H9 (cell line): ENCODE measurements at regions not wholly inside any gene's neighbourhood (a gene's known extent, or its start where the extent isn't known, plus 50 kb on each side); places are given as distances from the start of the nearest gene placed in this dataset.
"Not testable (repeated sequence)": the region's sequence is repeated elsewhere in the genome, so short reads cannot be mapped to it uniquely, and the experiment has no call there.

Experiments used
- DNase-seq: peaks from one replicate; pipeline ENCODE4 v3.0.0-alpha.2; 2017
- H2AFZ ChIP-seq: one replicate; pipeline ENCODE4 v1.6.1; 2013; ENCODE audit warnings: mild to moderate bottlenecking, low read length, control low read depth, moderate library complexity
- H2AK5ac ChIP-seq: 2 replicates; pipeline ENCODE4 v1.6.1; 2013; ENCODE audit warnings: low read length, control low read depth, mixed read lengths; ENCODE audit not compliant: insufficient read length
- H2BK120ac ChIP-seq: one replicate; pipeline ENCODE4 v1.6.1; 2013; ENCODE audit warnings: low read depth, mild to moderate bottlenecking, low read length, control low read depth, inconsistent platforms; ENCODE audit not compliant: poor library complexity, severe bottlenecking
- H2BK12ac ChIP-seq: 2 replicates; pipeline ENCODE4 v1.6.1; 2013; ENCODE audit warnings: low read length, control low read depth, mixed read lengths, low read depth; ENCODE audit not compliant: insufficient read length
- H2BK15ac ChIP-seq: 2 replicates; pipeline ENCODE4 v1.6.1; 2013; ENCODE audit warnings: low read depth, low read length, control low read depth
- H2BK20ac ChIP-seq: one replicate; pipeline ENCODE4 v1.6.1; 2013; ENCODE audit warnings: low read depth, mild to moderate bottlenecking, low read length, control low read depth, inconsistent platforms; ENCODE audit not compliant: poor library complexity, severe bottlenecking
- H2BK5ac ChIP-seq: 2 replicates; pipeline ENCODE4 v1.6.1; 2013; ENCODE audit warnings: low read length, control low read depth, mixed read lengths; ENCODE audit not compliant: insufficient read length
- H3K14ac ChIP-seq: 2 replicates; pipeline ENCODE4 v1.6.1; 2013; ENCODE audit warnings: low read length, control low read depth; ENCODE audit not compliant: insufficient read depth
- H3K18ac ChIP-seq: 2 replicates; pipeline ENCODE4 v1.6.1; 2013; ENCODE audit warnings: low read depth, mild to moderate bottlenecking, mixed read lengths, low read length, control low read depth; ENCODE audit not compliant: insufficient read length
- H3K23ac ChIP-seq: 2 replicates; pipeline ENCODE4 v1.6.1; 2013; ENCODE audit warnings: low read length, control low read depth, mixed read lengths, low read depth; ENCODE audit not compliant: insufficient read length
- H3K23me2 ChIP-seq: 2 replicates; pipeline ENCODE4 v1.6.1; 2013; ENCODE audit warnings: low read depth, mild to moderate bottlenecking, mixed read lengths, low read length, control low read depth; ENCODE audit not compliant: insufficient read length, poor library complexity, severe bottlenecking
- H3K27ac ChIP-seq: 2 replicates; pipeline ENCODE4 v1.5.1; 2013; ENCODE audit warnings: low read length, control low read depth, mixed read lengths, low read depth; ENCODE audit not compliant: insufficient read length
- H3K27me3 ChIP-seq: 2 replicates; pipeline ENCODE4 v1.6.1; 2013; ENCODE audit warnings: low read length, control low read depth, inconsistent platforms; ENCODE audit not compliant: insufficient read depth
- H3K4ac ChIP-seq: 2 replicates; pipeline ENCODE4 v1.6.1; 2013; ENCODE audit warnings: low read depth, mild to moderate bottlenecking, control low read depth, inconsistent platforms, low read length, moderate library complexity
- H3K4me1 ChIP-seq: 2 replicates; pipeline ENCODE4 v1.6.1; 2013; ENCODE audit warnings: low read length, control low read depth, inconsistent platforms; ENCODE audit not compliant: insufficient read depth
- H3K4me2 ChIP-seq: 2 replicates; pipeline ENCODE4 v1.6.1; 2013; ENCODE audit warnings: low read length, control low read depth, mixed read lengths; ENCODE audit not compliant: insufficient read length, insufficient read depth
- H3K56ac ChIP-seq: 2 replicates; pipeline ENCODE4 v1.6.1; 2013; ENCODE audit warnings: low read depth, mild to moderate bottlenecking, mixed read lengths, low read length, control low read depth; ENCODE audit not compliant: insufficient read length
- H3K79me1 ChIP-seq: 2 replicates; pipeline ENCODE4 v1.6.1; 2013; ENCODE audit warnings: low read depth, mild to moderate bottlenecking, moderate library complexity, low read length, control low read depth, inconsistent platforms; ENCODE audit not compliant: insufficient read depth, poor library complexity, severe bottlenecking
- H3K79me2 ChIP-seq: 2 replicates; pipeline ENCODE4 v1.6.1; 2013; ENCODE audit warnings: low read length, control low read depth, inconsistent platforms; ENCODE audit not compliant: insufficient read depth
- H3K9ac ChIP-seq: 2 replicates; pipeline ENCODE4 v1.6.1; 2013; ENCODE audit warnings: low read length, control low read depth, mixed read lengths; ENCODE audit not compliant: insufficient read length; ENCODE audit errors: extremely low read depth
- H3K9me3 ChIP-seq: one replicate; pipeline ENCODE4 v1.6.1; 2013; ENCODE audit warnings: low read depth, low read length, inconsistent platforms; ENCODE audit not compliant: control insufficient read depth
- H3T11ph ChIP-seq: one replicate; pipeline ENCODE4 v1.6.1; 2013; ENCODE audit warnings: mild to moderate bottlenecking, low read length, control low read depth, inconsistent platforms
- H4K20me1 ChIP-seq: one replicate; pipeline ENCODE4 v1.6.1; 2013; ENCODE audit not compliant: control insufficient read depth, insufficient read length, insufficient read depth
- H4K5ac ChIP-seq: 2 replicates; pipeline ENCODE4 v1.6.1; 2013; ENCODE audit warnings: low read depth, mild to moderate bottlenecking, mixed read lengths, low read length, control low read depth; ENCODE audit not compliant: insufficient read length
- H4K8ac ChIP-seq: replicated peaks from 2 replicates; pipeline ENCODE4 v1.6.1; 2013; ENCODE audit warnings: low read length, control low read depth, mixed read lengths, low read depth; ENCODE audit not compliant: insufficient read length
- H4K91ac ChIP-seq: 2 replicates; pipeline ENCODE4 v1.6.1; 2013; ENCODE audit warnings: low read depth, mild to moderate bottlenecking, moderate library complexity, mixed read lengths, low read length, control low read depth; ENCODE audit not compliant: insufficient read length
- H3K27ac Mint-ChIP-seq, 3 experiments: 2 replicates in 2 of 3; 3 replicates in 1 of 3; pipeline ENCODE4 v1.8.0; 2020 to 2021; ENCODE audit warnings: mixed read lengths in 3 of 3, mild to moderate bottlenecking in 1 of 3, moderate library complexity in 1 of 3
- H3K27me3 Mint-ChIP-seq: 2 replicates; pipeline ENCODE4 v1.8.0; 2021; ENCODE audit warnings: low read depth, mild to moderate bottlenecking, moderate library complexity, mixed read lengths
- H3K36me3 Mint-ChIP-seq, 3 experiments: 2 replicates in 2 of 3; 3 replicates in 1 of 3; pipeline ENCODE4 v1.8.0; 2020 to 2021; ENCODE audit warnings: low read depth in 3 of 3, mixed read lengths in 3 of 3; ENCODE audit not compliant: insufficient read depth in 1 of 3
- H3K4me1 Mint-ChIP-seq, 2 experiments: 2 replicates each; pipeline ENCODE4 v1.8.0; 2020; ENCODE audit warnings: mixed read lengths in 2 of 2
- H3K4me3 Mint-ChIP-seq, 2 experiments: 2 replicates in 1 of 2; 3 replicates in 1 of 2; pipeline ENCODE4 v1.8.0; 2020 to 2021; ENCODE audit warnings: mild to moderate bottlenecking in 2 of 2, mixed read lengths in 2 of 2, moderate library complexity in 1 of 2
- H3K9me3 Mint-ChIP-seq, 2 experiments: 2 replicates in 1 of 2; 3 replicates in 1 of 2; pipeline ENCODE4 v1.8.0; 2020; ENCODE audit warnings: mild to moderate bottlenecking in 2 of 2, mixed read lengths in 2 of 2, moderate library complexity in 1 of 2
- WGBS: extraction: QIAGEN DNeasy Blood & Tissue Kit; methylation state at CpG from one replicate; pipeline ENCODE4 v1.1.7; 2013; ENCODE audit warnings: missing lambda C conversion rate, low lambda C conversion rate, mixed read lengths; ENCODE audit not compliant: insufficient read length; ENCODE audit errors: extremely low coverage; 5-methylcytosine and 5-hydroxymethylcytosine counted together
- TF ChIP-seq, protein P1 (sequence below): fragments of 200-600 bp; sonication (generic); conservative IDR thresholded peaks from 3 replicates; pipeline ENCODE4 v1.8.0; 2021; ENCODE audit warnings: antibody characterized with exemption, mild to moderate bottlenecking

DNA sequence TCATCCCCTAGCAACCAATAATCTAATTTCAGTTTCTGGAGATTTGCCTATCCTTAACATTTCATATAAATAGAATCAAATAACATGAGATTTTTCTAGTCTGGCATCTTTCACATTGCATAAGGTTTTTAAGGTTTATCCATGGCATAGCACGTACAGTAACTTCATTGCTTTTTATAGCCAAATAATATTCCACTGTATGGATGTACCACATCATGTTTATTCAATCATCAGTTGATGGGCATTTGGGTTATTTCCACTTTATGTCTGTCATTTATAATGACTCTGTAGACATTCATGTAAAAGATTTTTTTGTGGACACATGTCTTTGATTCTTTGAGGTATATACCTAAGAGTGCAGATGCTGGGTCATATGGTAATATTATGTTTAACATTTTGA is 1052.6 kb downstream of the DNAJB9 start:
- no peak overlapping the region for H3K4me3 Mint-ChIP-seq
- Histone ChIP-seq H4K8ac (no peak overlapping the region), H3K79me2 (no peaks in the 10 kb centered on the region; the same call in 1 of the 2 replicates), H3K27ac (no peak overlapping the region), H2BK5ac (no peak overlapping the region), H4K20me1 (no peaks in the 10 kb centered on the region), H3K9ac (no peak overlapping the region), H2AK5ac (no peak overlapping the region), H3K4ac (no peak overlapping the region), H3K27me3 (no peaks in the 10 kb centered on the region), H2BK15ac (no peak overlapping the region), H3K4me2 (no peak overlapping the region), H2BK120ac (no peak overlapping the region), H3K18ac (no peak overlapping the region), H2BK20ac (no peak overlapping the region), H3K4me1 (no peaks in the 10 kb centered on the region), H3K56ac (no peak overlapping the region), H2AFZ (no peak overlapping the region), H3K23me2 (no peaks in the 10 kb centered on the region), H3T11ph (no peak overlapping the region), H3K9me3 (no peaks in the 10 kb centered on the region), H2BK12ac (no peak overlapping the region), H4K91ac (no peak overlapping the region), H3K23ac (no peak overlapping the region), H3K14ac (no peak overlapping the region), H3K79me1 (no peaks in the 10 kb centered on the region), H4K5ac (no peak overlapping the region)
- WGBS = no CpG with 5 or more reads among the region's 1 CpG
- H3K9me3 Mint-ChIP-seq = peaks cover 12 to 17% of the 10 kb centered on the region in 2 experiments
- H3K4me1 Mint-ChIP-seq = peaks cover 0 to 5% of the 10 kb centered on the region in 2 experiments; a peak in 2 of 4 replicates
- TF ChIP-seq, protein P1, sequence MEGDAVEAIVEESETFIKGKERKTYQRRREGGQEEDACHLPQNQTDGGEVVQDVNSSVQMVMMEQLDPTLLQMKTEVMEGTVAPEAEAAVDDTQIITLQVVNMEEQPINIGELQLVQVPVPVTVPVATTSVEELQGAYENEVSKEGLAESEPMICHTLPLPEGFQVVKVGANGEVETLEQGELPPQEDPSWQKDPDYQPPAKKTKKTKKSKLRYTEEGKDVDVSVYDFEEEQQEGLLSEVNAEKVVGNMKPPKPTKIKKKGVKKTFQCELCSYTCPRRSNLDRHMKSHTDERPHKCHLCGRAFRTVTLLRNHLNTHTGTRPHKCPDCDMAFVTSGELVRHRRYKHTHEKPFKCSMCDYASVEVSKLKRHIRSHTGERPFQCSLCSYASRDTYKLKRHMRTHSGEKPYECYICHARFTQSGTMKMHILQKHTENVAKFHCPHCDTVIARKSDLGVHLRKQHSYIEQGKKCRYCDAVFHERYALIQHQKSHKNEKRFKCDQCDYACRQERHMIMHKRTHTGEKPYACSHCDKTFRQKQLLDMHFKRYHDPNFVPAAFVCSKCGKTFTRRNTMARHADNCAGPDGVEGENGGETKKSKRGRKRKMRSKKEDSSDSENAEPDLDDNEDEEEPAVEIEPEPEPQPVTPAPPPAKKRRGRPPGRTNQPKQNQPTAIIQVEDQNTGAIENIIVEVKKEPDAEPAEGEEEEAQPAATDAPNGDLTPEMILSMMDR = no peak
- no peak for DNase-seq
- peaks cover 8 to 25% (median 14%) of the 10 kb centered on the region in 3 experiments; a peak in 5 of 7 replicates for H3K36me3 Mint-ChIP-seq
- H3K27me3 Mint-ChIP-seq = no peaks in the 10 kb centered on the region
- no peak overlapping the region for H3K27ac Mint-ChIP-seq

DNA sequence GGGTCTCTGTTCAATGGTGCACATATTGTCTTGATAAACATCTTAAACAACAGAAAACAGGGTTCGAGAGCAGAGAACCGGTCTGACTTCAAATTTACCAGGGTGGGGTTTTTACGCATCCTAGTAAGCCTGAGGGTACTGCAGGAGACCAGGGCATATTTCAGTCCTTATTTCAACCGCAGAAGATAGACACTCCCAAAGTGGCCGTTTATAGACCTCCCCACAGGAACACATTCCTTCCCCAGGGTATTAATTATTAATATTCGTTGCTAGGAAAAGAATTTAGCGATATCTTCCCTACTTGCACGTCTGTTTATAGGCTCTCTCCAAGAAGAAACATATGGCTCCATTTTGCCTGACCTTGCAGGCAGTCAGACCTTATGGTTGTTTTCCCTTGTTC is 1063.2 kb downstream of the DNAJB9 start:
- not testable (repeated sequence) for H4K5ac ChIP-seq, H2BK15ac ChIP-seq, H3K9ac ChIP-seq, H3K4me1 Mint-ChIP-seq, H3K79me2 ChIP-seq, H4K20me1 ChIP-seq, H3K4me1 ChIP-seq, H3K4ac ChIP-seq, H3T11ph ChIP-seq, H4K8ac ChIP-seq, H3K4me2 ChIP-seq, H2AFZ ChIP-seq, H2AK5ac ChIP-seq, H3K23ac ChIP-seq, H2BK120ac ChIP-seq, H3K18ac ChIP-seq, H3K9me3 ChIP-seq, H3K27ac Mint-ChIP-seq, H3K23me2 ChIP-seq, H3K14ac ChIP-seq, H3K27me3 Mint-ChIP-seq, DNase-seq, H2BK20ac ChIP-seq, H3K79me1 ChIP-seq, H3K27ac ChIP-seq, H3K56ac ChIP-seq, H2BK12ac ChIP-seq, H4K91ac ChIP-seq, H3K4me3 Mint-ChIP-seq, H2BK5ac ChIP-seq, H3K27me3 ChIP-seq
- WGBS = no CpG with 5 or more reads among the region's 8 CpGs
- peaks cover 4 to 16% (median 9%) of the 10 kb centered on the region in 3 experiments; a peak in 6 of 7 replicates for H3K36me3 Mint-ChIP-seq
- H3K9me3 Mint-ChIP-seq = peaks cover 12 to 15% of the 10 kb centered on the region in 2 experiments; a peak in 4 of 5 replicates
